HL-60 (cell line): ENCODE measurements at regions not wholly inside any gene's neighbourhood (a gene's known extent, or its start where the extent isn't known, plus 50 kb on each side); places are given as distances from the start of the nearest gene placed in this dataset.

ENCODE experiments used
- CTCF ChIP-seq: IDR thresholded peaks from one replicate; pipeline ENCODE4 v1.5.1; 2011; ENCODE audit warnings: low read length, control low read depth, inconsistent platforms; ENCODE audit not compliant: insufficient read depth
- GABPA ChIP-seq: IDR thresholded peaks from 2 replicates; pipeline ENCODE4 v1.6.1; 2012; ENCODE audit warnings: low read depth
- POLR2AphosphoS5 ChIP-seq: IDR thresholded peaks from 2 replicates; pipeline ENCODE4 v1.6.1; 2012; ENCODE audit warnings: low read depth
- REST ChIP-seq: IDR thresholded peaks from 2 replicates; pipeline ENCODE4 v1.6.1; 2012; ENCODE audit warnings: low read depth; ENCODE audit not compliant: insufficient replicate concordance

GRCh38 chr13:40390401-40390916 is 276.0 kb downstream of the FOXO1 start:
- TF ChIP-seq CTCF (no peak), GABPA (no peak), POLR2AphosphoS5 (no peak), REST (no peak)
